GM19372 (cell line): ENCODE measurements at regions not wholly inside any gene's neighbourhood (a gene's known extent, or its start where the extent isn't known, plus 50 kb on each side); places are given as distances from the start of the nearest gene placed in this dataset.
"Not testable (repeated sequence)": the region's sequence is repeated elsewhere in the genome, so short reads cannot be mapped to it uniquely, and the experiment has no call there.

ENCODE experiments used
- ATAC-seq: cut with Tn5 transposase; IDR thresholded peaks from one replicate; pipeline ENCODE4 v1.9.1; 2021; ENCODE audit warnings: mild to moderate bottlenecking, low read depth, moderate library complexity; ENCODE audit not compliant: unreplicated experiment

DNA sequence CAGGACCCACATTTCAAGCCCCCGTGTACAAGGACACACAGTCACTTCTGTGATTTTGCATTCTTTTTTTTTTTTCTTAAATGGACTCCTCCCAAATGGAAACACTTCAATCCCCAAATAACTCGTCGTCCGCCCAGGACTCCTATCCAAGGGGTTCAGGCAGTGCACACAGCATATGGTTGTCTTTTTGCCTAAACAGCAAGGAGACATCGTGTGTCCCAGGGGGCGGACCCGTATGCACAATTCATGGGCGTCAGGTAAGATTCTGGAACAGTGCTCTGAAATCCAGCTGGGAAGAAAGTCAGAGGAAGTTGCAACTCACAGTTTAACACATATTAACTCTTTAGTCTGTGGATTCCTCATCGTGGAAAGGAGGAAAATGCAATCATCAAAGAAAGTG is 231.3 kb downstream of the SHOX start:
- ATAC-seq, result no peak

DNA sequence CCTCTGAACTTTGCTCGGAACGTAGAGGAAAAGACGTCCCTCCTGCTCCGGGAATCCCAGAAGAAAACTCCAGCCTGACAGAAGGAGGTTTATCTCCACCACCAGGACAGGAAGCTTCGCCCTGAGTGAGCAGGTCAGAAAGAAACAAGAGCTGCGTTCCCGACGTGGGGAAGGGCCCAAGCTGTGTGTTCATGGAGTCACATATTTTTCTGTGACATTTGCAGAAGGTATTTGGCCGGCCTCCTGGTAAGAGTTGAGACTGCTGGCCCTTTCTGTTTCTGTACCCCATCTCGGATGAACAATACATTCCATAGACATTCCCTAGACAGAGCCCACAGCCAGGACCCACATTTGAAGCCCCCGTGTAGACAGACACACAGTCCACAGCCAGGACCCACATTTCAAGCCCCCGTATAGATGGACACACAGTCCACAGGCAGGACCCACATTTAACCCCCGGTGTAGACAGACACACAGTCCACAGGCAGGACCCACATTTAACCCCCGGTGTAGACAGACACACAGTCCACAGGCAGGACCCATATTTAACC is 230.8 kb downstream of the SHOX start:
- ATAC-seq, result no peak

DNA sequence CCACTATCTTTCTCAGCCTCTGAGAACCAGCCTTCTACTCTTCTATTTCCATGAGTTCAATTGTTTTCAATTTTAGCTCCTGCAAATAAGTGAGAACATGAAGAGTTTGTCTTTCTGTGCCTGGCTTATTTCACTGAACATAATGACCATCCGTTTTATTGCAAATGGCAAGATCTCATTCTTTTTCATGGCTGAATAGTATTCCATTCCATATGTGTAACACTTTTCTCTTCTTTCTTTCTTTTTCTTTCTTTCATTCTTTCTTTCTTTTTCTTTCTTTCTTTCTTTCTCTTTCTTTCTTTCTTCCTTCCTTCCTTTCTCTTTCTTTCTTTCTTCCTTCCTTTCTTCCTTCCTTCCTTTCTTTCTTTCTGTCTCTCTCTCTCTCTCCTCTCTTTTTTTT is 228.7 kb downstream of the SHOX start:
- ATAC-seq, result no peak

DNA sequence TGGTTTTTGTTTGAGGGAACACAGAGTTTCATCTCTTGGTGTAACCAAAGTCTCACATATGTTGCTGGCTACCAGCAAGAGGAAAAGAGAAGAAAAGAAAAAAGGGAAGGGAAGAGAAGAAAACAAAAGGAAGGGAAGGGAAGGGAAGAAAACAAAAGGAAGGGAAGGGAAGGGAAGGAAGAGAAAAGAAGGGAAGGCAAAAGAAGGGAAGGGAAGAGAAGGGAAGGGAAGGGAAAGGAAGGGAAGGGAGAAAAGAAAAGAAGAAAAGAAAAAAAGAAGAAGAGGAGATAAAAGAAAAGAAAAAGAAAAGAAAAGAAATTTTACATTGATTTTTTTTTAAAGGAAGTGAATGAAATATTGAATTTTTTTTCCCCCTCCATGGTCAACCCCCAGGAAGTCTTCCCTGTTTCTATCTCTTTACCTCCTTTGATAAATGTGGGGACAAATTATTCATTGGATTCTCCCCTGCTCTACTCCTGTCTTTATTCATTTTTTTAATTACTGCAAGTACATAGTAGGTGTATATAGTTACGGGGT is 228.0 kb downstream of the SHOX start:
- ATAC-seq, result no peak

DNA sequence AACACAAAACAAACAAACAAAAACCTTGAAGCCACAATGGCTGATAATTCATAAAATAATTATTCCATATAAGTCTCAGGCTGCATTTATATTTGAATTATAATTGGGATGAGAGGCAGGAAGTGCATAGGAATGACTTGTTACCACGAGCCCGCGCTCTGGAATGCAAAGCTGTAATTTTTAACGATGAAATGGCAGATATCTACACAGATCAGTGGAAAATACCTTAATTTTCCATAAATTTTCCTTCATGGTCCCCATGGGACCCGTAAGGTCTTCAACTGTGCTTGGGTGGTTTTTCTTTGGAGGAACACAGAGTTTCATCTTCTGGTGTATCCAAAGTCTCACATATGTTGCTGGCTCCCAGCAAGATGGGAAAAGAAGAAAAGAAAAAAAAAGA is 226.8 kb downstream of the SHOX start:
- ATAC-seq, result no peak

DNA sequence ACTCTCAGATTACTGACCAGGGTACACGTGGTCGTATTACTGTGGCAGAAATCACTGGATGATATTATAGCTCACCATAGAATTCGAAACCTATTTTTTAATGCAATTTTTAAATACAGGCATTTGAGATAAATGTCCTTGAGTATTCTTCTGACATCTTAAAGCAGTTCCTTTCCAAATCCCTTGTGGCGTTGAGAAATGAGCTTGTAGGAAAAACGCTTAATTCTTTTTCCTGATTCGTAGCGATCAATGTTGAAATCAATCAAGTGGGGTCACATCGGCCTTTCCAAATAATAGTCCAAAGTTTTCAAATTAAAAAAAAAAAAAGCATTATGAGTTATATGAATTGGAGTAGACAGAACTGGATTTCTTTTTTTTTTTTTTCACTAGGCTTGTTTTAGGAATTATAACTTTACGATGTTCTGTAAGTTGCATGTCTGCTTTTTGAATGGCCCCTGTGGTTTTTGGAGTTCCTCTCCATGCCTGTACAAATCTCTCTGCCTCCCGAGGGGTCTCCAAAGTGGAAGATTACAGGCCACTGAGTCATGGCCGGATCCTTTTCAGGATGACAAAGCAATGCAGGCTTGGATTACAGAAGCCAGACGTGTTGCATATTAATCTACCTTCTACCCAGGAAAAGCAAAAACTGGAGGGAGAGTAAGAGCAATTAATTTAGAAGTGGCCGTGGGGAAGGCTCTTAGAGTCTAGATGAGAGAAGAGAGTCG is 226.1 kb downstream of the SHOX start:
- ATAC-seq, result no peak

DNA sequence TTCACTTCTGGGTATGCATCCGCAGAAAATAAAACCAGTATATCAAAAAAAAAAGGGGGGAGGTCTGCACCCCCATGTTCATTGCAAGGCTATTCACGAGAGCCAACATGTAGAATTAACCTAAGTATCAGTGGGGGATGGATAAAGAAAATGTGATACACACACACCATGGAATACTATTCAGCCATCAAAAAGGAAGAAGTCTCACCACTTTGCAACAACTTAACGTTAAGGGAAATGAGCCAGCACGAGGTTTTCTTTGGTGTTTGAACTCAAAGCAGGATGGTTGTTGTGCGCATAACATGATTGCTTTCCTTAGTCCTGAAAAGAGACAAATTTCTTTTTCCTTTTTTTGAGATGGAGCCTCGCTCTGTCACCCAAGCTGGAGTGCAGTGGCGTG is 222.7 kb downstream of the SHOX start:
- no peak for ATAC-seq

DNA sequence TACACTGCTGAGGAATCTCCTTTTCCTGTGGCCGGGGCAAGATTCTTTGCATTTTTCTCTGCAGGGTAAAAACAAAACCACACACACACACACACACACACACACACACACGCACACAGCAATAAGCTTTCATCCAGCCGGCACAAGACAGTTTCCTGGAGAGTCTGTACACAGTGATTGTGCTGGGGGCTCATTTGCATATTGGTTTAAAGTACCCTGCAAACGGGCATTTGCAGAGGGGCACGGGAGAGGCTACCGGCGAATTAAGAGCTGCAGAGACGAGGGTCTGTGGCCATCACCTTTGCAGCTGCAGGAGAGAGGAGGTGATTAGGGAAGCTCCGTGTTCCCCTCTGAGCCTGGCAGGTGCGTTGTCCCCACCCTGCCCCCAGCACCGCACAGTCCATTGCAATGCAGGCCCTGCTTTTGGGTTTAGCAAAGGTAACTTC is 219.9 kb downstream of the SHOX start:
- ATAC-seq, result no peak

DNA sequence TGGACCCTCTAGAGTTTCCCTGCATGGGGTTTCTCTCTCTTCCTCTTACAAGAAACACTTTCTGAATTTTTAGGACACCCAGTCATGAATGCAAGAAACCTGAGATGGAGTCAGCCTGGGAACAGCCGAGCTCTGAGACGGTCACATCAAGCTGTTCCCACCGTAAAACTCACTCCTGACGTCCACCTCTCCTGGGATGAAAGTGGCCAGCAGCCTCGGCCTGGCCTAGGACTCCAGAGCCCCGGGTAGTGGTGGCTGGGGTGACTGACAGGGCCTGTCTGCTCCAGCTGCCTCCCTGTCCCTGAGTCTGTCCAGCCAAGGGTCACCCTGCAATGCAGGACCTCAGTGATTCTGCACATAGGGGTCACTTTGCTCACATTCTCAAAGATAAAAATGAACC is 217.8 kb downstream of the SHOX start:
- ATAC-seq, result no peak

DNA sequence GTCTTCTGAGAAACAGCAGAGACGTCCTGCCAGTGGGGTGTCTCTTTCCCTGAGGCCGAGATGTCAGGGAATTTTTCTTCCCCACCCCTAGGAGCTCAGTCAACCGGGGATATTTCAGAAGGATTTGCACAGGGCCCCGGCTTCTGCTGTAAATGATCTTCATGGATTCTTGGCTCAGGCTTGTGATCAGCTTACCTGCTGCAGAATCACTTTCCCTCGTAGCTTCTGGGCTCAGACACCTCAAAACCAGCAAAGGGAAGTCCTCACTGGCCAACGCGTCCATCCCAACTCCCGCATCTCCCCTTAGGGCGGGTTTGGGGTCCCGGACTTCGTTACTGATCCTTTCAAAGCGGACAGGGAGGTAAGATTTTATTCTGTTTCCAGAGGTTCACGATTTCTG is 212.7 kb downstream of the SHOX start:
- ATAC-seq, result no peak

DNA sequence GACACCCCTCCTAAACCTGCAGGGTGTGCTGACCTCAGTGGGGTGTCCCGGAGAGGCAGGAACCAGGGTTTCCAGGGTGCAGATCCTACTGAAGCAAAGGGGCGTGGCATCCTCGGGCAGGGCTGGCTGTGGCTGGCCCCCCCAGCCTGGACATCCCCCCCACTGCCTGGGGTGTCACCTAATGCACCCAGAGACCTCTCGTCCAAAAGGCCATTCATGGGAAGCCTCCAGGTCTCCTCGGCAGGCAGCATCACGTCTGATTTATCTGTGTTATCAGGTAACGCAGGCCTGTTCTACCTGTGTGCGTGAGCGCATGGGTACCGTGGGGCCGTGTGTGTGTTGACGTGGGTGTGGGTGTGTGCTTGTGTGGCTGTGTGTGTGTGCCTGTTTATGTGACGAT is 210.0 kb downstream of the SHOX start:
- ATAC-seq, result no peak

DNA sequence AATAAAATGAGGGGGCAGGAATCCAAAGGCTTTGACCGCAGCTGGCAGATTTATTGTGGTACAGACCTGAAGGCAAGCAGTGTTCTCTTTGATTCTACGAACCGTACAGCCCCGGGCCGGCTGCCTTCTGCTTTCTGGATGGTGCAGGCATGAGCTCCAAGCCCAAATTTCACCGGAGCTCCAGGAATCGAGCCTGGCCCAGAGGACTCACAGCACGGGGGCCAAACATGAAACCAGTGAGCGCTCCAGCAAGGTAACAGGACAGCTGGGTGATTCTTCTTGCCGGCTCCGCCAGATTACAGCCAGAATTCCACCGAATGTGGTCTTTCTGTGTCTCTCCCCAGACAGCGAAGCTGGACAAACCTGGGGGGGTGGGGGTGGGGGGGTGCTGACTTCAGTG is 208.1 kb downstream of the SHOX start:
- not testable (repeated sequence) for ATAC-seq

DNA sequence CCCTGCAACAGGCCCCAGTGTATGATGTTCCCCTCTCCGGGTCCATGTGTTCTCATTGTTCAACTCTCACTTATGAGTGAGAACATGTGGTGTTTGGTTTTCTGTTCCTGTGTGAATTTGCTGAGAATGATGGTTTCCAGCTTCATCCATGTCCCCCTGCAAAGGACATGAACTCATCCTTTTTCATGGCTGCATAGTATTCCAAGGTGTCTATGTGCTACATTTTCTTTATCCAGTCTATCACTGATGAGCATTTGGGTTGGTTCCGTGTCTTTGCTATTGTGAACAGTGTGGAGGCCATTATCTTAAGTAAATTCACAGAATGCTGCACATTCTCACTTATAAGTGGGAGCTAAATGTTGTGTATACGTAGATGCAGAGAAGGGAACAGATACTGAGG is 205.3 kb downstream of the SHOX start:
- not testable (repeated sequence) for ATAC-seq

DNA sequence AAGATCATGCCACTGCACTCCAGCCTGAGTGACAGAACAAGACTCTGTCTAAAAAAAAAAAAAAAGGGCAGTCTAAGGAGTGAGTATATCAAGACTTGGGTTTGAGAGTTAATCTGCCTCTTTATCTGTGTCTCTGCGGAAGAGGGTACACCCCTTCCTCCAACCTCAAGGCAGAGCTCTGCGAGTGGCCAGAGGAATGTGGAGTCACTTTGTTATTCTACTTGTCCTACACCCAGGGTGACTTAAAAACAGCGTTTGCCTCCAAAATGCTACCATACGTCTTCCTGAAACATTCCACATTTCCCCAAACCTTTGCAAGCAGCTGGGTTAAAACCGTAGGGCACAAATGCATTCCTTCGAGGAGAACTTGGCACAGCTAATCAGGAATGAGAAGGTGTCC is 199.9 kb downstream of the SHOX start:
- ATAC-seq, result no peak

DNA sequence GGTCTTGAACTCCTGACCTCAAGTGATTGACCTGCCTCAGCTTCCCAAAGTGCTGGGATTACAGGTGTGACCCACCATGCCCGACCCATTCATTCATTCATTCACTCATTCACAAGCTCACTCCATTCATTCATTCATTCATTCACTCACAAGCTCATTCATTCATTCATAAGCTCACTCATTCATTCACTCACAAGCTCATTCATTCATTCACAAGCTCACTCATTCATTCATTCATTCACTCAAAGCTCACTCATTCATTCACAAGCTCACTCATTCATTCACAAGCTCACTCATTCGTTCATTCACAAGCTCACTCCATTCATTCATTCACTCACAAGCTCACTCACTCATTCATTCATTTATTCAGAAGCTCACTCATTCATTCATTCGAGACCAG is 198.6 kb downstream of the SHOX start:
- ATAC-seq, result no peak

DNA sequence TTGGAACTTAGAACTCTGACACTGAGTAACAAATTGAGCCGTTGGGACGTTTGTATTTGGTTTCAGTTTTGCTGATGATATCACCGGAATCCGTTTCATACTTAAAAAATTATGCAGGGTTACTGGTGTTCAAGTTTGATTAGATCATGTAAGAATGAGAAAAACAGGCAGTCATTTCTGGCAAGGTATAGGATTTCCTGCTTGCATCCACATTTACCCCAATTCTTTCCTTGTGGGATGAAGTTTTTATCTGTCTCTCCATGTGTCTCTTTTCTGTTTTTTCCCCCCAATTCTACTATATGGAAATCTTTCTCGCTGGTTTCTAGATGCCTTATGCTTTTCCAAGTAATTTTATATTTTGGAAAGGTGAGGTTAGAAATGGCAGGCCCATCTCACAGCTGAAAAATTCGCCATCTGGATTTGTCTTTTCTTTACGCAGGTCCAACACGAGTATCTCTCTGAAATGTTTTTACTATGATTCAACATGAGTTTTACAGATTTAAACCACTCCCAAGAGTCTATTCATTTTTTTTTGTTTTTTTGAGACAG is 197.9 kb downstream of the SHOX start:
- no peak for ATAC-seq

DNA sequence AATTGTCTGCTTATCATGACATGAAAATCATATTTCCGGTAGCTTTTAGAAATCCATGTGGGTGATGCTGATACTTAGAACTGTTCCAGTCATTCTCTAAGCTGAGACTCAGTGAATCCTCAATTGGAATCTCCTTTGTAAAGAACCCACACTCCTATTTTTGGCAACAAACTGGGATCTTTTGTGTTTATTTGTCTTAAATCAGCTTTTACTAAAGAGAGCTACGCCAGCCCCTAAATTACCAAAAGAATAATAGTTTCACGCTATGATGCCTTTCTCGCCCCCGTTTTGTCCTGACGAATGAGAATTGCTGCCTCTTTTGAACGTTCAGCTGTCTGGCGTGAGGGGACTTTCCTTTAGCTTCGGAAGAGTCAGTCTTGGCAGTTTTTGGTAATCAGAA is 195.9 kb downstream of the SHOX start:
- ATAC-seq, result no peak

DNA sequence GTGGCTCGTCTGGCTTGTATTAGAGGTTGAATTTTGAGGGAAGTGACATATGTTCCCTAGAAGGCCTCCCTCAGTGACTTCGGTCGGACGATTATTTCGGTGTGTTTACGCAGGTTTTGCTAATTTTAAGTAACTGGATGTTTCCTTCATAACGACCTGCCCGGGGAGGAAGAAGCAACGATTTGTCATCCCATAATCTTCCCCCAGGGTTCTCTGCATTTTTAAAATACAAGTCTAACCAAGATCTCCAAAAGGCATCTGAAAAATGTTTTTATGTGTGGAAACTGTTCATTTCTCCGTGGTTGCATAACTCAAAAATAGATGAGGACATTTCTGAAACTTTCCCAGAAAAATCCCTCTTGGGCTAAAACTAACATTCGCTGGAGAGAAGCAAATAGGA is 195.4 kb downstream of the SHOX start:
- no peak for ATAC-seq

DNA sequence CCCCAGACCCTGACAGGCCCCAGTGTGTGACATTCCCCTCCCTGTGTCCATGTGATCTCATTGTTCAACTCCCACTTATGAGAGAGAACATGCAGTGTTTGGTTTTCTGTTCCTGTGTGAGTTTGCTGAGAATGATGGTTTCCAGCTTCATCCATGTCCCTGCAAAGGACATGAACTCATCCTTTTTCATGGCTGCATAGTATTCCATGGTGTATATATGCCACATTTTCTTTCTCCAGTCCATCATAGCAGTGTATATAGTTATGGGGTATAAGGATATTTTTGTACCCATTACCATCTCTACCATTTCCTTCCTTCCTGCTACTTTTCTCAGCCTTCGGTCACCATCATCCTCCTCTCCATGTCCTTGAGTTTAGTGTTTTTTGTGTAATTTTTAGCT is 192.5 kb downstream of the SHOX start:
- ATAC-seq, result not testable (repeated sequence)

DNA sequence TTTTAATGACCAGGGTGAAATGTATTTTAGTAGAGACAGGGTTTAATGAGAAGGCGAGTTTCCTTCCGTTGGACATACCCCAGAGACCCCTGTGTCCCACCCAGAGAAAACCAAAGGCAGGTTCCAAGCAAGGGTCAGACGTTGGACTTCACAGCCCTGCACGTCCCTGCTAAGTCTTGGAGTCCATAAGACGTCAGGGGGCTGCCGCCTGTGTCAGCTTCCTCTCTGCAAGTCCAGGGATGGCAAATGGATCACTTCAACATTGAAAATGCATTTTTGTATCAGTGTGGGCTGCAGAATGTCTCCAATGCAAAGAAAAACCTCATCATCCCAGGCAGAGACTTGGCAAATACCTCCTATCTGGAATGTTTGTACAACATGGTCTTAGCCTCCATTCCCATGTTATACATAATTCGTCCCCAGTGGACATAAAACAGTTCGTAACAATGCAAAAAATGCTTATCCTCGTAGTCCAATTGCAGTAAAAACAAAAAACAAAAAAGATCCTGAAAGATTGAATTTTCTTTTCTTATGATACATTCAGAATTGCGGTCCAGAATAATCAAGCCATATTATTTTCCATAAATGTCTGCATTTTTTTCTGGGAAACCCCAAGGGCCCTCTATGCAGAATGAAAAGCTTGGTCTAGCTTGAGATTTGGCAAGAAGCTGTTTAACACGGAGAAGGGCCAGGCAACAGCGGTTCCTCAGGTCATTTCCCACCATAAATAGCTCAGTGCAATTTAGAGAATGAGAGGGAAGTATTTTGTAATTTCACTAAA is 190.9 kb downstream of the SHOX start:
- no peak for ATAC-seq

DNA sequence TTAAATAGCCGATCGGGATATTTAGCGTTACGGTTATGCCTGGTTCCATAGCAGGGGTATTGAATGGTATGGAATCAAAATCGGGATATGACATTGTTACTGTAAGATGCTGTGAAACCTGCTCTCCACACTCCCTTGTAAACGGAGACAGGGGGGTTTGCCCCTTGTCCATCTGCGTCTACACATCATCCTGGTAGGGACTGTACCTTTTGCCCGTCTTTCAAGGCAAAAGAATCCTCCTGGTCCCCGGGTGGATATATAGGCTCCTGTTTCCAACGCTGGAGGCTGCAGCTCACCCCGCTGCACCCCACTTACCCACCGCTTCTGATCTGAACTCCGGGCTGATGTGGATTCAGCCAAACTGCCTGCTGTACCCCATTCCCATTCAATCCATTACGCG is 189.1 kb downstream of the SHOX start:
- ATAC-seq, result no peak
